BLaER1 treated with 17β-estradiol and CSF1 and Interleukin-3, amounts not matched to agents 10 nM and 100 nM (cell line): ENCODE measurements at regions not wholly inside any gene's neighbourhood (a gene's known extent, or its start where the extent isn't known, plus 50 kb on each side); places are given as distances from the start of the nearest gene placed in this dataset.
A peak's percentile ranks its signal among the peaks of the same experiment; 100 is the strongest.

ENCODE experiments used
- H3K27ac ChIP-seq, 11 experiments: shearing (Covaris generic); formaldehyde crosslinking; 2 replicates each; pipeline ENCODE4 v1.8.1; 2022
- H3K27me3 ChIP-seq, 11 experiments: shearing (Covaris generic); formaldehyde crosslinking; 2 replicates each; pipeline ENCODE4 v1.8.1; 2022
- H3K36me3 ChIP-seq, 11 experiments: shearing (Covaris generic); formaldehyde crosslinking; 2 replicates each; pipeline ENCODE4 v1.8.1; 2022
- H3K4me1 ChIP-seq, 10 experiments: shearing (Covaris generic); formaldehyde crosslinking; 2 replicates each; pipeline ENCODE4 v1.8.1; 2022
- H3K4me2 ChIP-seq, 11 experiments: shearing (Covaris generic); formaldehyde crosslinking; 2 replicates each; pipeline ENCODE4 v1.8.1; 2022
- H3K4me3 ChIP-seq, 10 experiments: shearing (Covaris generic); formaldehyde crosslinking; 2 replicates each; pipeline ENCODE4 v1.8.1; 2022
- H3K9ac ChIP-seq, 11 experiments: shearing (Covaris generic); formaldehyde crosslinking; 2 replicates each; pipeline ENCODE4 v1.8.1; 2022
- H3K9me3 ChIP-seq, 11 experiments: shearing (Covaris generic); formaldehyde crosslinking; replicated peaks in 1 of 11; 2 replicates each; pipeline ENCODE4 v1.8.1; 2022
- H4K20me1 ChIP-seq, 11 experiments: shearing (Covaris generic); formaldehyde crosslinking; 2 replicates each; pipeline ENCODE4 v1.8.1; 2022
- Cebpa-rat ChIP-seq, 11 experiments: shearing (Covaris generic); IDR thresholded peaks; 2 replicates each; pipeline ENCODE4 v1.8.1; 2022

GRCh38 chr21:22476214-22476613 lies 1478.0 kb downstream of the NCAM2 start:
- no peak overlapping the region for H3K4me2 ChIP-seq
- H4K20me1 ChIP-seq = no peaks in the 10 kb centered on the region
- H3K27me3 ChIP-seq = no peaks in the 10 kb centered on the region
- H3K27ac ChIP-seq = no peak overlapping the region
- H3K9me3 ChIP-seq = peaks cover 0 to 4% (median 0%) of the 10 kb centered on the region in 11 experiments; a peak in 3 of 22 replicates
- no peaks in the 10 kb centered on the region for H3K36me3 ChIP-seq
- no peak overlapping the region for H3K4me3 ChIP-seq
- H3K4me1 ChIP-seq = no peaks in the 10 kb centered on the region
- TF ChIP-seq Cebpa-rat (IDR thresholded peaks at IDR 0.05) = no peak
- H3K9ac ChIP-seq = no peak overlapping the region

- Histone ChIP-seq H3K4me2 (no peak overlapping the region), H3K9me3 (peaks cover 0 to 8% (median 0%) of the 10 kb centered on the region in 11 experiments; a peak in 6 of 22 replicates), H3K36me3 (no peaks in the 10 kb centered on the region), H3K27ac (no peak overlapping the region), H3K9ac (no peak overlapping the region), H3K27me3 (no peaks in the 10 kb centered on the region), H3K4me1 (no peaks in the 10 kb centered on the region), H4K20me1 (no peaks in the 10 kb centered on the region), H3K4me3 (no peak overlapping the region)
- TF ChIP-seq Cebpa-rat (IDR thresholded peaks at IDR 0.05) = no peak
Measured at GRCh38 chr21:22476726-22477646, 1478.8 kb downstream of the NCAM2 start.

GRCh38 chr21:22490049-22490448 lies 1491.8 kb downstream of the NCAM2 start:
- H3K27ac ChIP-seq = no peak overlapping the region
- peaks cover 0 to 3% (median 0%) of the 10 kb centered on the region in 11 experiments; a peak in 1 of 22 replicates for H3K9me3 ChIP-seq
- no peak overlapping the region for H3K4me3 ChIP-seq
- no peak for TF ChIP-seq Cebpa-rat (IDR thresholded peaks at IDR 0.05)
- H3K36me3 ChIP-seq = no peaks in the 10 kb centered on the region
- no peaks in the 10 kb centered on the region for H3K27me3 ChIP-seq
- no peaks in the 10 kb centered on the region; a peak in 1 of 20 replicates for H3K4me1 ChIP-seq
- no peak overlapping the region for H3K4me2 ChIP-seq
- no peaks in the 10 kb centered on the region for H4K20me1 ChIP-seq
- no peak overlapping the region for H3K9ac ChIP-seq

GRCh38 chr21:22516230-22516629 lies 1518.0 kb downstream of the NCAM2 start:
- peak overlapping the region; percentile 12 to 60 (median 36); a peak in 18 of 22 replicates for H3K4me2 ChIP-seq
- H3K27ac ChIP-seq = peak overlapping the region in 9 of 11 experiments; percentile 31 to 60 (median 55); a peak in 18 of 22 replicates
- peaks cover 0 to 20% (median 7%) of the 10 kb centered on the region in 11 experiments; a peak in 13 of 22 replicates for H3K9me3 ChIP-seq
- H3K27me3 ChIP-seq = no peaks in the 10 kb centered on the region
- peak overlapping the region in 1 of 10 experiments; percentile 11; a peak in 1 of 20 replicates for H3K4me3 ChIP-seq
- H3K36me3 ChIP-seq = no peaks in the 10 kb centered on the region
- no peak overlapping the region for H3K9ac ChIP-seq
- TF ChIP-seq Cebpa-rat (IDR thresholded peaks at IDR 0.05) = peak in 9 of 11 experiments; percentile 31 to 80 (median 65); a peak in 14 of 22 replicates
- H3K4me1 ChIP-seq = peaks cover 10 to 20% (median 16%) of the 10 kb centered on the region in 10 experiments; a peak in 18 of 20 replicates
- no peaks in the 10 kb centered on the region for H4K20me1 ChIP-seq

- H3K4me3 ChIP-seq = no peak overlapping the region
- TF ChIP-seq Cebpa-rat (IDR thresholded peaks at IDR 0.05) = no peak
- no peak overlapping the region for H3K9ac ChIP-seq
- H3K4me1 ChIP-seq = peaks cover 0 to 16% (median 0%) of the 10 kb centered on the region in 10 experiments; a peak in 4 of 20 replicates
- H3K36me3 ChIP-seq = no peaks in the 10 kb centered on the region
- no peaks in the 10 kb centered on the region for H3K27me3 ChIP-seq
- H3K27ac ChIP-seq = peak overlapping the region in 1 of 11 experiments; percentile 3; a peak in 1 of 22 replicates
- peaks cover 15 to 24% (median 18%) of the 10 kb centered on the region in 11 experiments for H3K9me3 ChIP-seq
- H4K20me1 ChIP-seq = no peaks in the 10 kb centered on the region
- H3K4me2 ChIP-seq = peak overlapping the region in 2 of 11 experiments; percentile 36 to 39; a peak in 3 of 22 replicates
Measured at GRCh38 chr21:22535630-22536029, 1537.4 kb downstream of the NCAM2 start.

- H4K20me1 ChIP-seq = no peaks in the 10 kb centered on the region
- H3K27me3 ChIP-seq = no peaks in the 10 kb centered on the region
- H3K9ac ChIP-seq = no peak overlapping the region
- peaks cover 0 to 16% (median 0%) of the 10 kb centered on the region in 10 experiments; a peak in 4 of 20 replicates for H3K4me1 ChIP-seq
- H3K4me3 ChIP-seq = no peak overlapping the region
- no peaks in the 10 kb centered on the region for H3K36me3 ChIP-seq
- peaks cover 15 to 31% (median 21%) of the 10 kb centered on the region in 11 experiments for H3K9me3 ChIP-seq
- H3K4me2 ChIP-seq = peak overlapping the region in 2 of 11 experiments; percentile 36 to 39; a peak in 2 of 22 replicates
- H3K27ac ChIP-seq = peak overlapping the region in 2 of 11 experiments; percentile 1 to 8; a peak in 2 of 22 replicates
- TF ChIP-seq Cebpa-rat (IDR thresholded peaks at IDR 0.05) = no peak
Measured at GRCh38 chr21:22536509-22536908, 1538.3 kb downstream of the NCAM2 start.

GRCh38 chr21:22544747-22545146 lies 1546.5 kb downstream of the NCAM2 start:
- no peak overlapping the region for H3K4me2 ChIP-seq
- no peaks in the 10 kb centered on the region for H4K20me1 ChIP-seq
- H3K9me3 ChIP-seq = peaks cover 7 to 15% (median 12%) of the 10 kb centered on the region in 11 experiments
- no peaks in the 10 kb centered on the region for H3K36me3 ChIP-seq
- no peak for TF ChIP-seq Cebpa-rat (IDR thresholded peaks at IDR 0.05)
- H3K4me3 ChIP-seq = no peak overlapping the region
- no peak overlapping the region for H3K9ac ChIP-seq
- no peaks in the 10 kb centered on the region for H3K4me1 ChIP-seq
- H3K27ac ChIP-seq = no peak overlapping the region
- H3K27me3 ChIP-seq = no peaks in the 10 kb centered on the region

GRCh38 chr21:22552390-22552789 lies 1554.2 kb downstream of the NCAM2 start:
- no peaks in the 10 kb centered on the region for H4K20me1 ChIP-seq
- no peak overlapping the region for H3K4me2 ChIP-seq
- no peaks in the 10 kb centered on the region for H3K36me3 ChIP-seq
- no peak overlapping the region for H3K27ac ChIP-seq
- H3K9me3 ChIP-seq = no peaks in the 10 kb centered on the region
- no peak overlapping the region for H3K4me3 ChIP-seq
- H3K9ac ChIP-seq = no peak overlapping the region
- TF ChIP-seq Cebpa-rat (IDR thresholded peaks at IDR 0.05) = no peak
- no peaks in the 10 kb centered on the region for H3K4me1 ChIP-seq
- no peaks in the 10 kb centered on the region for H3K27me3 ChIP-seq

GRCh38 chr21:22554690-22555316 lies 1556.6 kb downstream of the NCAM2 start:
- H3K4me2 ChIP-seq = no peak overlapping the region
- H3K27ac ChIP-seq = no peak overlapping the region
- no peaks in the 10 kb centered on the region for H3K4me1 ChIP-seq
- H3K36me3 ChIP-seq = no peaks in the 10 kb centered on the region
- TF ChIP-seq Cebpa-rat (IDR thresholded peaks at IDR 0.05) = no peak
- no peak overlapping the region for H3K4me3 ChIP-seq
- no peaks in the 10 kb centered on the region for H4K20me1 ChIP-seq
- no peaks in the 10 kb centered on the region for H3K27me3 ChIP-seq
- no peak overlapping the region for H3K9ac ChIP-seq
- no peaks in the 10 kb centered on the region for H3K9me3 ChIP-seq
